Adipocyte (in vitro differentiated cells): ENCODE measurements at regions not wholly inside any gene's neighbourhood (a gene's known extent, or its start where the extent isn't known, plus 50 kb on each side); places are given as distances from the start of the nearest gene placed in this dataset.

ENCODE experiments used
- DNase-seq: peaks from one replicate; pipeline ENCODE4 v3.0.0-alpha.2; 2015; ENCODE audit warnings: low read depth
- H3K27me3 ChIP-seq: replicated peaks from 2 replicates; pipeline ENCODE4 v1.7.0; 2013; ENCODE audit warnings: mild to moderate bottlenecking, low read length, moderate library complexity; ENCODE audit not compliant: control insufficient read depth, insufficient read depth
- H3K36me3 ChIP-seq: 2 replicates; pipeline ENCODE4 v1.7.0; 2013; ENCODE audit warnings: low read length, mild to moderate bottlenecking, moderate library complexity; ENCODE audit not compliant: control insufficient read depth, insufficient read depth, severe bottlenecking
- H3K4me1 ChIP-seq: 2 replicates; pipeline ENCODE4 v1.7.0; 2013; ENCODE audit warnings: mild to moderate bottlenecking, low read length, moderate library complexity; ENCODE audit not compliant: control insufficient read depth, insufficient read depth
- H3K4me3 ChIP-seq: 2 replicates; pipeline ENCODE4 v1.7.0; 2013; ENCODE audit warnings: mild to moderate bottlenecking, low read length, moderate library complexity
- H3K9ac ChIP-seq: 2 replicates; pipeline ENCODE4 v1.7.0; 2013; ENCODE audit warnings: mild to moderate bottlenecking, low read length, moderate library complexity
- H3K9me3 ChIP-seq: 2 replicates; pipeline ENCODE4 v1.7.0; 2013; ENCODE audit warnings: mild to moderate bottlenecking, low read length, moderate library complexity; ENCODE audit not compliant: control insufficient read depth

GRCh38 chr3:161964857-161965256 is 468.2 kb downstream of the OTOL1 start:
- H3K9me3 ChIP-seq: no peaks in the 10 kb centered on the region
- no peaks in the 10 kb centered on the region for H3K27me3 ChIP-seq
- H3K9ac ChIP-seq: no peak overlapping the region
- H3K4me1 ChIP-seq: no peaks in the 10 kb centered on the region
- no peak for DNase-seq
- no peaks in the 10 kb centered on the region for H3K36me3 ChIP-seq
- H3K4me3 ChIP-seq: no peak overlapping the region

GRCh38 chr3:161969867-161970266 is 473.3 kb downstream of the OTOL1 start:
- Histone ChIP-seq H3K9me3 (no peaks in the 10 kb centered on the region), H3K4me3 (no peak overlapping the region), H3K9ac (no peak overlapping the region), H3K36me3 (no peaks in the 10 kb centered on the region), H3K4me1 (no peaks in the 10 kb centered on the region), H3K27me3 (no peaks in the 10 kb centered on the region)
- peak; percentile 70 for DNase-seq

- no peaks in the 10 kb centered on the region for H3K9me3 ChIP-seq
- no peak for DNase-seq
- H3K36me3 ChIP-seq: no peaks in the 10 kb centered on the region
- no peak overlapping the region for H3K4me3 ChIP-seq
- no peaks in the 10 kb centered on the region for H3K4me1 ChIP-seq
- H3K9ac ChIP-seq: no peak overlapping the region
- H3K27me3 ChIP-seq: no peaks in the 10 kb centered on the region
Observed at GRCh38 chr3:161975201-161975600, 478.6 kb downstream of the OTOL1 start.

- DNase-seq: peak; percentile 48
- H3K27me3 ChIP-seq: no peaks in the 10 kb centered on the region
- no peak overlapping the region for H3K9ac ChIP-seq
- H3K4me3 ChIP-seq: no peak overlapping the region
- no peaks in the 10 kb centered on the region for H3K36me3 ChIP-seq
- no peaks in the 10 kb centered on the region for H3K4me1 ChIP-seq
- no peaks in the 10 kb centered on the region for H3K9me3 ChIP-seq
Observed at GRCh38 chr3:161977063-161977462, 480.5 kb downstream of the OTOL1 start.

GRCh38 chr3:161977850-161978249 is 481.2 kb downstream of the OTOL1 start:
- Histone ChIP-seq H3K9me3 (no peaks in the 10 kb centered on the region), H3K4me1 (no peaks in the 10 kb centered on the region), H3K36me3 (no peaks in the 10 kb centered on the region), H3K4me3 (no peak overlapping the region), H3K9ac (no peak overlapping the region), H3K27me3 (no peaks in the 10 kb centered on the region)
- no peak for DNase-seq

GRCh38 chr3:161987933-161988332 is 491.3 kb downstream of the OTOL1 start:
- Histone ChIP-seq H3K4me1 (peaks cover 13% of the 10 kb centered on the region), H3K4me3 (no peak overlapping the region), H3K9ac (no peak overlapping the region), H3K9me3 (no peaks in the 10 kb centered on the region), H3K36me3 (no peaks in the 10 kb centered on the region), H3K27me3 (no peaks in the 10 kb centered on the region)
- DNase-seq: no peak

GRCh38 chr3:161989012-161989411 is 492.4 kb downstream of the OTOL1 start:
- Histone ChIP-seq H3K9me3 (no peaks in the 10 kb centered on the region), H3K36me3 (no peaks in the 10 kb centered on the region), H3K9ac (no peak overlapping the region), H3K4me3 (no peak overlapping the region), H3K27me3 (no peaks in the 10 kb centered on the region), H3K4me1 (peaks cover 13% of the 10 kb centered on the region)
- no peak for DNase-seq

- Histone ChIP-seq H3K36me3 (no peaks in the 10 kb centered on the region), H3K27me3 (no peaks in the 10 kb centered on the region), H3K9me3 (no peaks in the 10 kb centered on the region), H3K4me1 (peaks cover 13% of the 10 kb centered on the region), H3K4me3 (no peak overlapping the region), H3K9ac (no peak overlapping the region)
- no peak for DNase-seq
Observed at GRCh38 chr3:161990036-161990435, 493.4 kb downstream of the OTOL1 start.

- Histone ChIP-seq H3K4me1 (peaks cover 13% of the 10 kb centered on the region), H3K36me3 (no peaks in the 10 kb centered on the region), H3K4me3 (no peak overlapping the region), H3K27me3 (no peaks in the 10 kb centered on the region), H3K9me3 (no peaks in the 10 kb centered on the region), H3K9ac (no peak overlapping the region)
- no peak for DNase-seq
Observed at GRCh38 chr3:161991901-161992540, 495.4 kb downstream of the OTOL1 start.

GRCh38 chr3:161999846-162000245 is 503.2 kb downstream of the OTOL1 start:
- Histone ChIP-seq H3K27me3 (no peaks in the 10 kb centered on the region), H3K36me3 (no peaks in the 10 kb centered on the region), H3K4me3 (no peak overlapping the region), H3K4me1 (no peaks in the 10 kb centered on the region), H3K9ac (no peak overlapping the region), H3K9me3 (peaks cover 31% of the 10 kb centered on the region)
- no peak for DNase-seq

GRCh38 chr3:162007722-162008121 is 511.1 kb downstream of the OTOL1 start:
- Histone ChIP-seq H3K36me3 (no peaks in the 10 kb centered on the region), H3K4me1 (peaks cover 4% of the 10 kb centered on the region), H3K27me3 (no peaks in the 10 kb centered on the region), H3K9me3 (peaks cover 5% of the 10 kb centered on the region), H3K4me3 (no peak overlapping the region), H3K9ac (no peak overlapping the region)
- peak; percentile 40 for DNase-seq

GRCh38 chr3:162012633-162013032 is 516.0 kb downstream of the OTOL1 start:
- Histone ChIP-seq H3K4me1 (peaks cover 4% of the 10 kb centered on the region), H3K27me3 (no peaks in the 10 kb centered on the region), H3K36me3 (no peaks in the 10 kb centered on the region), H3K9me3 (peaks cover 5% of the 10 kb centered on the region), H3K9ac (no peak overlapping the region), H3K4me3 (no peak overlapping the region)
- no peak for DNase-seq
